ENCODE measurements at regions not wholly inside any gene's neighbourhood (a gene's known extent, or its start where the extent isn't known, plus 50 kb on each side); places are given as distances from the start of the nearest gene placed in this dataset.

GRCh38 chr11:134569195-134569594 is 157.2 kb upstream of the B3GAT1 start:
- no peak for TF ChIP-seq ZIK1 (CRISPR knock-in tag; IDR thresholded peaks at IDR 0.05; ENCODE audit: borderline replicate concordance, low read depth)
- TF ChIP-seq ZFP36 (IDR thresholded peaks at IDR 0.05; ENCODE audit: borderline replicate concordance, low read depth, low read length, partially characterized antibody), result no peak
- TF ChIP-seq, protein P1, sequence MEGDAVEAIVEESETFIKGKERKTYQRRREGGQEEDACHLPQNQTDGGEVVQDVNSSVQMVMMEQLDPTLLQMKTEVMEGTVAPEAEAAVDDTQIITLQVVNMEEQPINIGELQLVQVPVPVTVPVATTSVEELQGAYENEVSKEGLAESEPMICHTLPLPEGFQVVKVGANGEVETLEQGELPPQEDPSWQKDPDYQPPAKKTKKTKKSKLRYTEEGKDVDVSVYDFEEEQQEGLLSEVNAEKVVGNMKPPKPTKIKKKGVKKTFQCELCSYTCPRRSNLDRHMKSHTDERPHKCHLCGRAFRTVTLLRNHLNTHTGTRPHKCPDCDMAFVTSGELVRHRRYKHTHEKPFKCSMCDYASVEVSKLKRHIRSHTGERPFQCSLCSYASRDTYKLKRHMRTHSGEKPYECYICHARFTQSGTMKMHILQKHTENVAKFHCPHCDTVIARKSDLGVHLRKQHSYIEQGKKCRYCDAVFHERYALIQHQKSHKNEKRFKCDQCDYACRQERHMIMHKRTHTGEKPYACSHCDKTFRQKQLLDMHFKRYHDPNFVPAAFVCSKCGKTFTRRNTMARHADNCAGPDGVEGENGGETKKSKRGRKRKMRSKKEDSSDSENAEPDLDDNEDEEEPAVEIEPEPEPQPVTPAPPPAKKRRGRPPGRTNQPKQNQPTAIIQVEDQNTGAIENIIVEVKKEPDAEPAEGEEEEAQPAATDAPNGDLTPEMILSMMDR (CRISPR knock-in tag; IDR thresholded peaks at IDR 0.05), result no peak
- no peak for TF ChIP-seq POLR2A (IDR thresholded peaks at IDR 0.05; ENCODE audit: insufficient read depth in 1 of 2, low read depth in 2 of 2, low read length in 2 of 2)
- TF ChIP-seq MAZ (IDR thresholded peaks at IDR 0.05; ENCODE audit: borderline replicate concordance, low read depth, low read length), result no peak
- no peak for TF ChIP-seq MAZ (CRISPR knock-in tag; IDR thresholded peaks at IDR 0.05; ENCODE audit: low read depth)
- no peak for TF ChIP-seq PTBP1 (IDR thresholded peaks at IDR 0.05; ENCODE audit: low read depth, low read length, poor library complexity, severe bottlenecking)
- no peak for TF ChIP-seq HDAC2 (CRISPR knock-in tag; IDR thresholded peaks at IDR 0.05)
- TF ChIP-seq SP1 (IDR thresholded peaks at IDR 0.05), result no peak
- no peak for TF ChIP-seq SP1 (CRISPR knock-in tag; IDR thresholded peaks at IDR 0.05)
- TF ChIP-seq MAFK (conservative IDR thresholded peaks at IDR 0.05 in 1 of 2, IDR thresholded peaks at IDR 0.05 in 1 of 2; ENCODE audit: low read length in 2 of 2), result no peak
- TF ChIP-seq SMARCE1 (IDR thresholded peaks at IDR 0.05; ENCODE audit: borderline replicate concordance), result no peak
- TF ChIP-seq CREM (IDR thresholded peaks at IDR 0.05), result no peak
- TF ChIP-seq CREM (CRISPR knock-in tag; IDR thresholded peaks at IDR 0.05), result no peak
- TF ChIP-seq TGIF2 (CRISPR knock-in tag; IDR thresholded peaks at IDR 0.05), result no peak
